Pancreas (tissue), 10 donors: ENCODE measurements at regions not wholly inside any gene's neighbourhood (a gene's known extent, or its start where the extent isn't known, plus 50 kb on each side); places are given as distances from the start of the nearest gene placed in this dataset.
A peak's percentile ranks its signal among the peaks of the same experiment; 100 is the strongest.

Source experiments
- ATAC-seq, 4 donors: fragments of 200-7000 bp; cut with Tn5 transposase; one replicate each; pipeline versions ENCODE4 v1.8.0 to v1.9.1; 2020; ENCODE audit warnings: mild to moderate bottlenecking in 4 of 4, moderate library complexity in 4 of 4
- DNase-seq, 6 donors: peaks; one replicate each; pipeline ENCODE4 v3.0.0-alpha.2; 2020
- FAIRE-seq: peaks from 2 replicates; lab custom pipeline; 2012; peaks lifted over from hg19 to GRCh38; lab: Jason Lieb, UNC
- H3K27ac ChIP-seq, 4 donors: fragments of 200-600 bp; sonication (generic); 1 replicate in 3 of 4; 2 replicates in 1 of 4; pipeline versions ENCODE4 v1.5.0 to v1.8.0; 2020
- H3K27me3 ChIP-seq, 4 donors: fragments of 200-600 bp; one replicate each; pipeline ENCODE4 v1.8.0; 2021
- H3K36me3 ChIP-seq, 3 donors: fragments of 200-600 bp; sonication (generic) in 1 of 3; one replicate each; pipeline versions ENCODE4 v1.5.0 to v1.8.0; 2020 to 2021
- H3K4me1 ChIP-seq, 3 donors: fragments of 200-600 bp; one replicate each; pipeline ENCODE4 v1.8.0; 2021
- H3K4me3 ChIP-seq, 4 donors: fragments of 200-600 bp; sonication (generic) in 2 of 4; one replicate each; pipeline versions ENCODE4 v1.5.0 to v1.8.0; 2020 to 2021
- H3K9me3 ChIP-seq, 4 donors: fragments of 200-600 bp; one replicate each; pipeline ENCODE4 v1.8.0; 2021
- WGBS, 2 donors: extraction: QIAGEN DNeasy Blood & Tissue Kit; methylation state at CpG; one replicate each; pipeline ENCODE4 v1.1.7; 2013; 5-methylcytosine and 5-hydroxymethylcytosine counted together
- intact Hi-C, 3 donors: fragments of 100-400 bp; cut with DNase I; formaldehyde crosslinking; loops; one replicate each; pipeline versions ENCODE4 v1.11.1 to v1.14.2; 2022
- TF ChIP-seq, protein P1 (sequence below), 4 donors: fragments of 200-600 bp; sonication (generic) in 3 of 4; IDR thresholded peaks; one replicate each; pipeline versions ENCODE4 v1.5.0 to v1.8.0; 2021; ENCODE audit warnings: antibody characterized with exemption in 4 of 4
- donor health status: healthy with polysubstance abuse.
- donor health status: DM: no; HTN: no; CAD: no; lungs with moderate emphysema.
- donor health status: DM: no; HTN: no; CAD: no.
- donor health status: control.
- donor health status: control.
- donor health status: Bipolar disorder and iron deficiency.
- donor health status: DM: yes; HTN: yes; CAD: no.
- donor health status: DM: no; HTN: no; CAD: no.
- donor health status: DM: no; HTN: no; CAD: no.
- donor health status: DM: yes; HTN: yes; CAD: no.

DNA sequence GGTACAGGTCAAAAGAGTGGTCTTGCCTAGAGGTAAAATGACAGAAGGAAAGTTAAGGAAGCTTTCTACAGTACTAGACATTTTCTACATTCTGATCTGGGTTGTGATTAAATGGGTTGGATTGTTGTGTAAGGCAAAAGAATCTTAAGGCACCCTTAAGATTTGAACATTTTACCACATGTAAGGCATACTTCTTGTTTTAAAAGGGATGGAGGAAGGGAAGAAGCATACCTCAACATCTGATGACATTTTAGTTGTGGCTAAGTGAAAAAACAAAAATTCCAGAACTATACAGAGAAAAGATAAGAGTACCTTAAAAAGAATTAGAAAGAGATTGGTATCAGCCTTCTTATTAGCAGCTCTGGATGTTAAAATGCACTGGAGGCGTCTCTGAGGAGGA lies 356.0 kb upstream of the CADM1 start:
- TF ChIP-seq, protein P1, sequence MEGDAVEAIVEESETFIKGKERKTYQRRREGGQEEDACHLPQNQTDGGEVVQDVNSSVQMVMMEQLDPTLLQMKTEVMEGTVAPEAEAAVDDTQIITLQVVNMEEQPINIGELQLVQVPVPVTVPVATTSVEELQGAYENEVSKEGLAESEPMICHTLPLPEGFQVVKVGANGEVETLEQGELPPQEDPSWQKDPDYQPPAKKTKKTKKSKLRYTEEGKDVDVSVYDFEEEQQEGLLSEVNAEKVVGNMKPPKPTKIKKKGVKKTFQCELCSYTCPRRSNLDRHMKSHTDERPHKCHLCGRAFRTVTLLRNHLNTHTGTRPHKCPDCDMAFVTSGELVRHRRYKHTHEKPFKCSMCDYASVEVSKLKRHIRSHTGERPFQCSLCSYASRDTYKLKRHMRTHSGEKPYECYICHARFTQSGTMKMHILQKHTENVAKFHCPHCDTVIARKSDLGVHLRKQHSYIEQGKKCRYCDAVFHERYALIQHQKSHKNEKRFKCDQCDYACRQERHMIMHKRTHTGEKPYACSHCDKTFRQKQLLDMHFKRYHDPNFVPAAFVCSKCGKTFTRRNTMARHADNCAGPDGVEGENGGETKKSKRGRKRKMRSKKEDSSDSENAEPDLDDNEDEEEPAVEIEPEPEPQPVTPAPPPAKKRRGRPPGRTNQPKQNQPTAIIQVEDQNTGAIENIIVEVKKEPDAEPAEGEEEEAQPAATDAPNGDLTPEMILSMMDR (IDR thresholded peaks at IDR 0.05), result no peak

DNA sequence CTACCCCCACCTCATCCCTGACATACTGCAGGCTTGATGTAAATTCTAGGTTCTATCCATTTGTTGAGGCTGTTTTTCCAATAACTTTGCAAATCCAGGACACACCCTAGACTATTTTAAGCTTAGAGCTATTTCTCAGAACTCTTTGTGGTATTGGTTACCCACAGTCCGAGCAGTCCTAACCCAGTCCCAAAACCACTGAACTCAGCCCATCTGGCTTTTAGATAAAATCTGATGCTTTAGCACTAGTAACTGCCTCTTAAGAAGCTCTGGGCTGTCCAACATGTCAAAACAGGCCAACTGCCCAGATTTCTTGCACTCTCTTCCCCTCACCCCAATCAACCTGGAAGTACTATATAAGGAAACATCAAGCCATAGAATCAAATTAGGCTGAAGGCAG lies 344.4 kb upstream of the CADM1 start:
- 65 to 85% methylated on average over 1 of the region's 1 CpG for WGBS, 2 donors
- peaks cover 0 to 3% (median 0%) of the 10 kb centered on the region in 3 donors for H3K4me1 ChIP-seq
- TF ChIP-seq, protein P1 (IDR thresholded peaks at IDR 0.05), result no peak
- intact Hi-C loops, result no loop called here
- no peaks in the 10 kb centered on the region for H3K36me3 ChIP-seq
- ATAC-seq (peak in 1 of 4 donors; percentile 33), FAIRE-seq (no peak), DNase-seq (no peak)
- no peaks in the 10 kb centered on the region for H3K9me3 ChIP-seq
- no peak overlapping the region for H3K4me3 ChIP-seq
- H3K27me3 ChIP-seq, result peaks cover 0 to 3% (median 0%) of the 10 kb centered on the region in 4 donors
- no peak overlapping the region for H3K27ac ChIP-seq

More for the DNA sequence above, 356.0 kb upstream of the CADM1 start:
- FAIRE-seq (no peak), ATAC-seq (no peak), DNase-seq (no peak)
- Histone ChIP-seq H3K27ac (no peak overlapping the region), H3K4me3 (no peak overlapping the region), H3K4me1 (no peaks in the 10 kb centered on the region), H3K9me3 (no peaks in the 10 kb centered on the region), H3K36me3 (no peaks in the 10 kb centered on the region), H3K27me3 (peaks cover 0 to 3% (median 0%) of the 10 kb centered on the region in 4 donors)
- intact Hi-C loops, result no loop called here
- 72 to 84% methylated on average over 1 of the region's 1 CpG for WGBS, 2 donors

DNA sequence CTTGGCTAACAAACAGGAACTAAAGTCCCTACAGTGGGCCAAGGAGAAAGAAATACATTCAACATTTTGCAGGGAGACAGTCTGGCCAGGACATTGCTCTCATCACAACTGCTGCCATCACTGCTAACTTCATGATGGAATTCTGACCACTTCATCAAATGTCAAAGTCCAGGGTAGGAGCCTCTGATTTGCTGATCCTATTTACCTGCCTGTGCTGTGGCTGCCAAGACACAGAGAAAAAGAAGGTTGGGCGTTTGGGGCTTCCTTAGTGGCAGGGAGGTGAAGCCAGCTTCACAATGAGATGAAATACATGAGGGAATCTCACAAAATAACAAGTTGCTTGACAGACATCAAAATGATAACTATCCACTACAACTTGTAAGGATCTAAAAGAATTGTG lies 343.9 kb upstream of the CADM1 start:
- 0 to 7% methylated on average over 1 of the region's 1 CpG for WGBS, 2 donors
- Histone ChIP-seq H3K4me1 (peaks cover 0 to 4% (median 3%) of the 10 kb centered on the region in 3 donors), H3K4me3 (no peak overlapping the region), H3K27me3 (peaks cover 0 to 3% (median 0%) of the 10 kb centered on the region in 4 donors), H3K27ac (no peak overlapping the region), H3K36me3 (no peaks in the 10 kb centered on the region), H3K9me3 (no peaks in the 10 kb centered on the region)
- no peak for FAIRE-seq
- TF ChIP-seq, protein P1 (IDR thresholded peaks at IDR 0.05), result no peak
- DNase-seq, result peak in 1 of 6 donors; percentile 6
- intact Hi-C loops, result no loop called here
- peak in 2 of 4 donors; percentile 46 to 62 for ATAC-seq

DNA sequence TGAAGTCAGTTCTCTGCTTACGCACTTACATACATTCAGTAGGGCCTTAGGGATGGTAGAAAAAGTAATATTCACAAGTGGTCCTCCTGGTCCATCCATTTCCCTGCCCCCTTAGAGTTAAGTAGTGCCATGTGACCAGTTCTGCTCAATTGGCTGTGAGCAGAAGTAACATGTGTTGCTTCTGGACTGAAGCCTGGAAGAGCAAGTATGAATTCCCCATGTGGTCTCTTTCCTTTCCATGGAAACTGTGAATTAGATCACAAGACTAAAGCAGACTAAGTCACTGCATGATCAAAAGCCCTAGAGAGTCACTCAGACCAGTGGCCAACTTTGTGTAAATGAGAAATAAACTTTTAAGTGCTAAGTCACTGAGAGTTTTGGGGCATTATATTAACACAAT lies 341.7 kb upstream of the CADM1 start:
- no peaks in the 10 kb centered on the region for H3K9me3 ChIP-seq
- ATAC-seq (no peak), FAIRE-seq (no peak), DNase-seq (no peak)
- H3K27ac ChIP-seq, result no peak overlapping the region
- H3K36me3 ChIP-seq, result no peaks in the 10 kb centered on the region
- H3K4me1 ChIP-seq, result peaks cover 0 to 4% (median 3%) of the 10 kb centered on the region in 3 donors
- H3K27me3 ChIP-seq, result no peaks in the 10 kb centered on the region
- 83 to 85% methylated on average over 1 of the region's 1 CpG for WGBS, 2 donors
- H3K4me3 ChIP-seq, result no peak overlapping the region
- TF ChIP-seq, protein P1 (IDR thresholded peaks at IDR 0.05), result no peak
- intact Hi-C loops, result no loop called here

DNA sequence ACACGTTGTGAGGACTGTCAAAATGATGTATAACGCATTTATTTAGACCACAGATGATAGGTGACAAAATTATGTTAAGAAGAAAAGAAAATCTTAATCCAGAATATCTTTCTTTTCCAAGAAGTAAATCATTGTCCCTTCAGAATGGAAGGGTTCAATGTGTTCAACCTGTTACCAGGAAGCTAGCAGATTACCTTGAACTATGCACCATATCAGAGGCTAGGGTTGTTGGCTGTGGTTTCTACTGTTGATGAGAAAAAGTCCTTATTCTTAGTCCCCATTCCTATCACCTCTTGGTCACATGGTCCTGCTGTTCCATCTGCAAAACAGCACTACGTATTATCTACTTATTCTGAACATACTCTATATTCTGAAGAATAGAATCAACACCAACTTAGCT lies 339.5 kb upstream of the CADM1 start:
- Histone ChIP-seq H3K4me1 (peaks cover 0 to 4% (median 3%) of the 10 kb centered on the region in 3 donors), H3K36me3 (no peaks in the 10 kb centered on the region), H3K9me3 (no peaks in the 10 kb centered on the region), H3K4me3 (no peak overlapping the region), H3K27ac (no peak overlapping the region), H3K27me3 (no peaks in the 10 kb centered on the region)
- DNase-seq, result no peak
- WGBS, 2 donors, result 42 to 47% methylated on average over 3 of the region's 3 CpGs
- no peak for FAIRE-seq
- intact Hi-C loops, result no loop called here
- TF ChIP-seq, protein P1 (IDR thresholded peaks at IDR 0.05), result no peak
- ATAC-seq, result no peak
